ENCODE measurements at regions not wholly inside any gene's neighbourhood (a gene's known extent, or its start where the extent isn't known, plus 50 kb on each side); places are given as distances from the start of the nearest gene placed in this dataset.
"Not testable (repeated sequence)": the region's sequence is repeated elsewhere in the genome, so short reads cannot be mapped to it uniquely, and the experiment has no call there.

- no peak for DNase-seq (ENCODE audit: low spot score)
Observed at GRCh38 chr6:139754898-139755775, 380.7 kb upstream of the CITED2 start.

- DNase-seq (ENCODE audit: low spot score), result no peak
Observed at GRCh38 chr6:139753198-139753861, 378.9 kb upstream of the CITED2 start.

- DNase-seq (ENCODE audit: low spot score), result no peak
Observed at GRCh38 chr6:139752086-139752485, 377.6 kb upstream of the CITED2 start.

- DNase-seq (ENCODE audit: low spot score), result no peak
Observed at GRCh38 chr6:139751179-139751578, 376.7 kb upstream of the CITED2 start.

- DNase-seq (ENCODE audit: low spot score), result no peak
Observed at GRCh38 chr6:139748353-139749146, 374.1 kb upstream of the CITED2 start.

GRCh38 chr6:139747154-139747553 is 372.7 kb upstream of the CITED2 start:
- no peak for DNase-seq (ENCODE audit: low spot score)

GRCh38 chr6:139744891-139745290 is 370.4 kb upstream of the CITED2 start:
- DNase-seq (ENCODE audit: low spot score), result no peak

- DNase-seq (ENCODE audit: low spot score), result no peak
Observed at GRCh38 chr6:139743664-139744437, 369.4 kb upstream of the CITED2 start.

GRCh38 chr6:139742671-139743070 is 368.2 kb upstream of the CITED2 start:
- no peak for DNase-seq (ENCODE audit: low spot score)

- no peak for DNase-seq (ENCODE audit: low spot score)
Observed at GRCh38 chr6:139738801-139739455, 364.5 kb upstream of the CITED2 start.

- no peak for DNase-seq (ENCODE audit: low spot score)
Observed at GRCh38 chr6:139736325-139736906, 362.0 kb upstream of the CITED2 start.

- peak; percentile 6 for DNase-seq (ENCODE audit: low spot score)
Observed at GRCh38 chr6:139732451-139732850, 358.0 kb upstream of the CITED2 start.

- DNase-seq (ENCODE audit: low spot score), result no peak
Observed at GRCh38 chr6:139730340-139730974, 356.0 kb upstream of the CITED2 start.

- DNase-seq (ENCODE audit: low spot score), result no peak
Observed at GRCh38 chr6:139728876-139729427, 354.5 kb upstream of the CITED2 start.

- not testable (repeated sequence) for DNase-seq (ENCODE audit: low spot score)
Observed at GRCh38 chr6:139726272-139726671, 351.8 kb upstream of the CITED2 start.

GRCh38 chr6:139722530-139722929 is 348.1 kb upstream of the CITED2 start:
- no peak for DNase-seq (ENCODE audit: low spot score)

GRCh38 chr6:139721954-139722353 is 347.5 kb upstream of the CITED2 start:
- no peak for DNase-seq (ENCODE audit: low spot score)

- no peak for DNase-seq (ENCODE audit: low spot score)
Observed at GRCh38 chr6:139713900-139714506, 339.6 kb upstream of the CITED2 start.

- no peak for DNase-seq (ENCODE audit: low spot score)
Observed at GRCh38 chr6:139713424-139713823, 339.0 kb upstream of the CITED2 start.

GRCh38 chr6:139712830-139713229 is 338.4 kb upstream of the CITED2 start:
- DNase-seq (ENCODE audit: low spot score), result no peak
